Adrenal gland (tissue), 5 donors: ENCODE measurements at regions not wholly inside any gene's neighbourhood (a gene's known extent, or its start where the extent isn't known, plus 50 kb on each side); places are given as distances from the start of the nearest gene placed in this dataset.

Source experiments
- CTCF ChIP-seq, 6 experiments: fragments of 450-650 bp in 4 of 6; fragments of 200-600 bp in 2 of 6; sonication (generic) in 1 of 6; IDR thresholded peaks; 1 replicate in 5 of 6; 2 replicates in 1 of 6; pipeline versions ENCODE4 v1.5.1 to v1.8.0; 2016 to 2021; ENCODE audit warnings: antibody characterized with exemption in 6 of 6, mild to moderate bottlenecking in 2 of 6, moderate library complexity in 1 of 6
- POLR2A ChIP-seq, 2 donors: fragments of 450-650 bp; IDR thresholded peaks; one replicate each; pipeline ENCODE4 v1.6.1; 2017; ENCODE audit warnings: antibody characterized with exemption in 2 of 2, mild to moderate bottlenecking in 2 of 2, moderate library complexity in 1 of 2
- donor health status: DM: no; HTN: no; CAD: no.

DNA sequence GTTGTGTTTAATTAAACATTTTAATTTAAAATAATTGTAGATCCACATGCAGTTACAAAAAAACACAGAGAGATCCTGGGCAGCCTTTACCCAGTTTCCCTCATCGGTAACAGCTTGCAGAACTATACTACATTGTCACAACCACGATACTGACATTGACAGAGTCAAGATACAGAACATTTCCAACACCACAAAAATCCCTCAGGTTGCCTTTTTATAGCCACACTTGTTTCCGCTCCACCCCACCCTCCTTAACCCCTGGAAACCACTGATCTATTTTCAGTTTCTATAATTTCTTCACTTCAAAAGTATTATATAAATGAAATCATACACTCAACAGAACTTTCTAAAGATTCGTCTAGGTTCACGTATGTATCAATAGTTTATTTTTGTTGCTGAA is 458.8 kb upstream of the SOX5 start:
- TF ChIP-seq CTCF (IDR thresholded peaks at IDR 0.05) (no peak), POLR2A (IDR thresholded peaks at IDR 0.05) (no peak)
